AG08396 (cell line): ENCODE measurements at regions not wholly inside any gene's neighbourhood (a gene's known extent, or its start where the extent isn't known, plus 50 kb on each side); places are given as distances from the start of the nearest gene placed in this dataset.
"Not testable (repeated sequence)": the region's sequence is repeated elsewhere in the genome, so short reads cannot be mapped to it uniquely, and the experiment has no call there.

ENCODE experiments used
- DNase-seq: peaks from one replicate; pipeline ENCODE4 v3.0.0; 2012; ENCODE audit warnings: low spot score, mixed read lengths

GRCh38 chr10:25076506-25077177, 60.2 kb downstream of the THNSL1 start:
- DNase-seq, result no peak

GRCh38 chr10:25078658-25079431, 62.4 kb downstream of the THNSL1 start:
- DNase-seq, result no peak

DNA sequence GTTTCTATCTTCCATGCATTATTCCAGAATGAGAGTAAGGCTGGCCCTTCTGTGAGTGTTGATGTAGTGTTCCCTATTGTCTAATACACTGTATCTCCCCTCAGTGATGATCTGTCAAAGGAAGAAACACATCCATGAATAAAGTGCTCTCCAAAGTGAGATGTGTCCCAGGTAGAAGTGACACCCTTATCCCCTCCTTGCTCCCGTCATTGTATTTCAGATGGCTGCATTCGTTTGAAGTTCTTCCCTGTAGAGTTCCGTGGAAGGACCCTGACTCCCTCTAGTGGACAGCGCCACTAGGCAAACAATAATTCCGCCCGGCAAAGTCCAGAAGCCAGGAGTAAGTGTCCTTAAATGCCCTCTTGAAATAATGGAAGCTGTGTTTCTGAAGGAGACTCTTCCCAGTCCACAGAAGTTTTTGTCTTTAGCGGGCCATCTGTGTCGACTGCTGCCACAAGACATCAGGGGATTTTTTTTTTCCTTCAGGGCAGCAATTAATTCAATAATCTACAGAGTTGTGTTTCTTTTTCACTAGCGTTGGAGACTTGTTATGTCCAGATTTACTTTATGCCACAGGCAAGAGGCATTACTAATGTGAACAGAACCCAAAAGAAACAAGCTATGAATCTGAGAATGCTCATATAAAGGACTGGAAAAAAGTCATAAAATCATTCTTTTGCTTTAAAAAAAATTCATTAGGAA, 64.6 kb downstream of the THNSL1 start:
- peak; percentile 77 for DNase-seq

GRCh38 chr10:25082276-25083204, 66.1 kb downstream of the THNSL1 start:
- no peak for DNase-seq

DNA sequence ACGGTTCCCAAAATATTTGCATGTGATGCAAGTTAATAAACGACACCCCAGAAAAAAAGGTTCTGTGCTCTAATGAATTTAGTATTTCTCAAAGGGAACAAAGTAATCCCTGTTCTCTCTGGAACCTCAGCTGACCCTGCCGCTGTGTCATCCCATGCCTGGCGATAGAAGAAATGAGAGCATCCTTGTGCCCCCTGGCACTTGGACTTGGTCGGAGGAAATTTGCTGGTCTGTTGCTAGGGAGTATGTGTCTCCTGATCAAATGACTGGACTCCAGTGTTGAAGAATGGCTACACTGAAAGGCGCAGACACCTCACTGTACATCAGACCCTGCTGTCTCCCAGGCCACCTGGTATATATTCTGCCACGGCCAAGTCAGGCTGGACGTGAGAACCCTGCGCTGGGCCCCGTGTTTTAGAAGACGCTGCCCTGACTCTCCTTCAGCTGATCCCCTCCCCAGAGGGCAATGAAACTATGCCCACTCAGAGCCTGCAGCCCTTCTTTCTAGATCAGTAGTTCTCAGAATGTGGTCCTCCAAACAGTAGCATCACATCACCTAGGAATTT, 67.2 kb downstream of the THNSL1 start:
- no peak for DNase-seq

DNA sequence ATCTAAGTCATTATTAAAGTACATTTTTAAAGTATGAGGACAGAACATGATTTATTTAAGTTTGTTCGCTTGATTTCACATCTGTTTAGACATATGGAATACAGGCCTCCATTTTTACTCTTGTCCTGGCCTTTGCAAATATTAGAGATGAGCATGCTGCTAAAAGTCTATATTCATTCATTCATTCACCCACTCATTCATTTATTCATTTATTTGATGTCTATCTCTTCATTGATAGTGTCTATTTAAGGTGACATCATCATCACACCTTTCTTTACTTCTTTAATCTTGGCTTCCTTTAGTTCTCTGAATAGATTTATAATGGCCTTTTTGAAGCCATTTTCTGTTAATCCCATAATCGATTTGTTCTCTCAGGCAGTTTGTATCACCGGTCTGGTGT, 68.0 kb downstream of the THNSL1 start:
- DNase-seq, result no peak

- DNase-seq, result no peak
Measured at GRCh38 chr10:25094590-25094989, 78.2 kb downstream of the THNSL1 start.

- no peak for DNase-seq
Measured at GRCh38 chr10:25097669-25098411, 77.0 kb upstream of the GPR158 start.

- no peak for DNase-seq
Measured at GRCh38 chr10:25100141-25100540, 74.7 kb upstream of the GPR158 start.

DNA sequence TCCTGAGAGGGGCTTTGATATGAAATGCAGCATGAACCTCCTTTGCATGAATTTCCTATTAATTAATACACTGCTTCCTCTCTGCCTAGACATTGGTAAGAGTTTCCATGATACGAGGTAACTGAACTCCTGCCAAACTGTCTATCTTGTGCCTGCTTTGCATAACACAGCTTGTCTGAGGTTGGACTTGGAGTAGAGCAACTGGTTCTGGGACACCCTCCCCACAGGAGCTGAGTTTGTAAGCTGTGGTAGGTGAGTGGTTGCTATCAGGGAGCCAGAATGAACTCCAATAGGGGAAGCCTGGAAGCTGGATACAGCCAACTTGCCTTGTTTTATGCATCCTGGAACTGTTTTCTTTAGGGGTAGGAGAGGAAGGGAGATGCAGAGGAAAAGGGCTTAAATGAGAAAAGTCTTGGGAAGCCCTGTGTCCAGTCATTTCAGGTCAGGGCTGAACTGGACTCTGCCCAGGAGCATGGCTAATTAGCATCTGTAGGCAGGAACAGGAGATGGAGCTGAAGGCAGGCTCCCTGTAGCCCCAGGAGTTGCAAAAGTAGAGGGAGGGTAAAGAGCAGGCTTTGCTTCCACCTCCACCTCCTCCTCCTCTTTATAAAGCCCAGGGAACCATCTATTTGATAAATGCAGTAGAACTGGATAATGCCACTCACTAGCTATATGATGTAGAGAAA, 73.2 kb upstream of the GPR158 start:
- no peak for DNase-seq

- DNase-seq, result no peak
Measured at GRCh38 chr10:25102147-25102822, 72.5 kb upstream of the GPR158 start.

- DNase-seq, result no peak
Measured at GRCh38 chr10:25103703-25104102, 71.1 kb upstream of the GPR158 start.

DNA sequence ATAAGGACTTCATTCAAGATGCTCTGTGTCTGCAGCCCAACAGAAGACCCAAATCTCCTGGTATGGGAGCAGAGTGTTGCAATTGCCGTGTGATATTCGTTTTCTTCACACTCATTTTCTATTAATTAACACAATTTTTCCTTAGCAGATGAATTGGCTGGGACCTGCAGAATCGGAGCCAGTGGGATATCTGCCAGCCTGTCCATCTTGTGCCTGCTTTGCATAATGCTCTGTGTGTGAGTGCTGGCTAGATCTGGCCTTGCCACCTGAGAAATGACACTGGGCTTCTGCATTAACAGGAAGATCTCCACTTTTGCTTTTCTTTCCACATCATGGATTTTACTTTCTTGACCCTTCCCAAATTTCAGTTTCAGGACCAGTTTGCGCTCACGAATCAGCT, 70.4 kb upstream of the GPR158 start:
- no peak for DNase-seq

DNA sequence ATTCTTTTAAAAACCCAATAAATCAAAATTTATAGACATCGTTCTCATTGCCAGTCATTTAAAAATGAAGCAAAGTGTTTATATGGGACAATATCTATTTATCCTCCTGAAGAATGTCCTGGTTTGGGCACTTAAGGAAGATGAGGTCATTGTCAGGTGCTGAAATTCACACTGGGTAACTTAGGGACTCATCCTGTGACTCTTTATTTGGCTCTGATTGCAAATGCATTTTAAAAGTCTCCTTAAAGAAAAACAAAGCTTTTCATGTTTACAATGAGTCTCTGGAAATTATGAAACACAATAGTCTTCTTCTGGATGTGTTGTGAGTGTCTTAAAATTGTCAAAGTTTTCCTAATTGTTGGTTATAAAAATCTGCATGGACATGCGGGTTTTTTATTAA, 69.5 kb upstream of the GPR158 start:
- no peak for DNase-seq

DNA sequence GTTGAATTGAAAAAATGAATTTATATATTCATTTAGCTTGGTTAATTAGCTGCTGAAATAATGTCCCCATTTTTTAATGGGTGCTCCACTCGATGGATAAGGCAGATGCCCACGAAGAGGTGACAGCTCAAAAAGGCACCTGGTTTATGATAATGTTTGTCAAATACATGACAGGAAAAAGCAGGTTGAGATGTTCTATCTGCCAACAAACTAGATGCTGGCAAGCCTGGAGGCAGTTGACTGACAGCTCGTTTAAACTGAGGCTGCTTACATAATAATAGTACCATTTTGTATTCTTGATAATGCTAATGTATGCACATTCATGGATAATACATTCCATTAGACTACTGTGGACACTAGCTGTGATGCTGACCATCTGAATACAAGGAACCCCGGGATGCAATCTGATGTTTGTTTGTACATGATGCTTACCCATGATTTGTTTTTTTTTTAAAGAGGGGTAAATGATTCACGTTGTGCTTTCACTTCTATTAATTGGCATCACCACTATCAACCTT, 69.0 kb upstream of the GPR158 start:
- DNase-seq, result no peak

GRCh38 chr10:25107756-25108155, 67.0 kb upstream of the GPR158 start:
- no peak for DNase-seq

GRCh38 chr10:25109896-25110295, 64.9 kb upstream of the GPR158 start:
- not testable (repeated sequence) for DNase-seq

- DNase-seq, result no peak
Measured at GRCh38 chr10:25112016-25112415, 62.8 kb upstream of the GPR158 start.
